ENCODE measurements at regions not wholly inside any gene's neighbourhood (a gene's known extent, or its start where the extent isn't known, plus 50 kb on each side); places are given as distances from the start of the nearest gene placed in this dataset.

GRCh38 chr12:98423963-98424362 lies 91.4 kb upstream of the TMPO start:
- Histone ChIP-seq H3K4me2 (ENCODE audit: low read length) (no peak overlapping the region), H2AFZ (ENCODE audit: low read length) (no peak overlapping the region), H3K36me3 (ENCODE audit: insufficient read depth, low read length) (no peaks in the 10 kb centered on the region), H4K20me1 (ENCODE audit: insufficient read depth, low read length) (no peaks in the 10 kb centered on the region), H3K27ac (ENCODE audit: low read depth, low read length, poor library complexity, severe bottlenecking) (no peak overlapping the region), H3K4me1 (ENCODE audit: insufficient read depth, low read length, poor library complexity, severe bottlenecking) (no peaks in the 10 kb centered on the region), H3K79me2 (ENCODE audit: insufficient read depth, low read depth, low read length) (no peaks in the 10 kb centered on the region), H3K9me2 (ENCODE audit: insufficient read depth, low read length) (no peaks in the 10 kb centered on the region), H3K4me3 (ENCODE audit: low read depth, low read length, poor library complexity, severe bottlenecking) (no peak overlapping the region), H3K9me3 (ENCODE audit: low read length) (no peaks in the 10 kb centered on the region)
- POLR2A ChIA-PET, result no interaction called here
- DNase-seq (ENCODE audit: low spot score), result no peak
- no TSS peak for BruUV-seq (replicated peaks)
- intact Hi-C loops (cut with micrococcal nuclease; ENCODE audit: unreplicated experiment), result loop anchor here (2.0 kb wide), 2 partner anchors 93 to 231 kb away; no protein-coding TSS in a partner anchor
- TF ChIP-seq EZH2phosphoT487 (IDR thresholded peaks at IDR 0.05; ENCODE audit: borderline replicate concordance, low read depth, low read length) (no peak), CTCF (conservative IDR thresholded peaks at IDR 0.05; ENCODE audit: low read length) (no peak)
- CTCF ChIA-PET (ENCODE audit: unreplicated experiment), result no interaction called here

GRCh38 chr12:98424726-98425401 lies 90.5 kb upstream of the TMPO start:
- Histone ChIP-seq H3K4me1 (ENCODE audit: insufficient read depth, low read length, poor library complexity, severe bottlenecking) (no peaks in the 10 kb centered on the region), H3K9me3 (ENCODE audit: low read length) (no peaks in the 10 kb centered on the region), H3K79me2 (ENCODE audit: insufficient read depth, low read depth, low read length) (no peaks in the 10 kb centered on the region), H2AFZ (ENCODE audit: low read length) (no peak overlapping the region), H3K4me3 (ENCODE audit: low read depth, low read length, poor library complexity, severe bottlenecking) (no peak overlapping the region), H3K27ac (ENCODE audit: low read depth, low read length, poor library complexity, severe bottlenecking) (no peak overlapping the region), H3K4me2 (ENCODE audit: low read length) (no peak overlapping the region), H4K20me1 (ENCODE audit: insufficient read depth, low read length) (no peaks in the 10 kb centered on the region), H3K9me2 (ENCODE audit: insufficient read depth, low read length) (no peaks in the 10 kb centered on the region), H3K36me3 (ENCODE audit: insufficient read depth, low read length) (no peaks in the 10 kb centered on the region)
- peak; percentile 63 for DNase-seq (ENCODE audit: low spot score)
- ChIA-PET CTCF (ENCODE audit: unreplicated experiment) (no interaction called here), POLR2A (no interaction called here)
- BruUV-seq (replicated peaks), result no TSS peak
- intact Hi-C loops (cut with micrococcal nuclease; ENCODE audit: unreplicated experiment), result loop anchor here (2.0 to 5.0 kb wide), 3 partner anchors 92 to 230 kb away; no protein-coding TSS in a partner anchor
- TF ChIP-seq CTCF (conservative IDR thresholded peaks at IDR 0.05; ENCODE audit: low read length) (peak; percentile 91), EZH2phosphoT487 (IDR thresholded peaks at IDR 0.05; ENCODE audit: borderline replicate concordance, low read depth, low read length) (no peak)

- POLR2A ChIA-PET, result interaction anchor here (0.7 to 0.9 kb wide), 3 partner anchors 15 to 862 kb away, joined by 3 read pairs; no protein-coding TSS in a partner anchor
- no peak overlapping the region for H2AFZ ChIP-seq (ENCODE audit: low read length)
- no TSS peak for BruUV-seq (replicated peaks)
These were observed 89.5 kb upstream of the TMPO start for GRCh38 chr12:98425859-98426258.

More at GRCh38 chr12:98425859-98426258, 89.5 kb upstream of the TMPO start:
- Histone ChIP-seq H3K27ac (ENCODE audit: low read depth, low read length, poor library complexity, severe bottlenecking) (no peak overlapping the region), H4K20me1 (ENCODE audit: insufficient read depth, low read length) (no peaks in the 10 kb centered on the region), H3K9me3 (ENCODE audit: low read length) (no peaks in the 10 kb centered on the region), H3K4me1 (ENCODE audit: insufficient read depth, low read length, poor library complexity, severe bottlenecking) (no peaks in the 10 kb centered on the region), H3K36me3 (ENCODE audit: insufficient read depth, low read length) (no peaks in the 10 kb centered on the region), H3K4me3 (ENCODE audit: low read depth, low read length, poor library complexity, severe bottlenecking) (no peak overlapping the region), H3K79me2 (ENCODE audit: insufficient read depth, low read depth, low read length) (no peaks in the 10 kb centered on the region), H3K4me2 (ENCODE audit: low read length) (no peak overlapping the region), H3K9me2 (ENCODE audit: insufficient read depth, low read length) (no peaks in the 10 kb centered on the region)
- TF ChIP-seq CTCF (conservative IDR thresholded peaks at IDR 0.05; ENCODE audit: low read length) (no peak), EZH2phosphoT487 (IDR thresholded peaks at IDR 0.05; ENCODE audit: borderline replicate concordance, low read depth, low read length) (no peak)
- intact Hi-C loops (cut with micrococcal nuclease; ENCODE audit: unreplicated experiment), result loop anchor here (2.0 to 5.0 kb wide), 3 partner anchors 91 to 229 kb away; no protein-coding TSS in a partner anchor
- no peak for DNase-seq (ENCODE audit: low spot score)
- CTCF ChIA-PET (ENCODE audit: unreplicated experiment), result no interaction called here
